Endometrium (tissue), 2 donors: ENCODE measurements at regions not wholly inside any gene's neighbourhood (a gene's known extent, or its start where the extent isn't known, plus 50 kb on each side); places are given as distances from the start of the nearest gene placed in this dataset.
A peak's percentile ranks its signal among the peaks of the same experiment; 100 is the strongest.
"Not testable (repeated sequence)": the region's sequence is repeated elsewhere in the genome, so short reads cannot be mapped to it uniquely, and the experiment has no call there.

Experiments used
- FAIRE-seq: peaks from 2 replicates; lab custom pipeline; 2012; peaks lifted over from hg19 to GRCh38; lab: Jason Lieb, UNC
- donor health status: control.
- donor health status: control.

DNA sequence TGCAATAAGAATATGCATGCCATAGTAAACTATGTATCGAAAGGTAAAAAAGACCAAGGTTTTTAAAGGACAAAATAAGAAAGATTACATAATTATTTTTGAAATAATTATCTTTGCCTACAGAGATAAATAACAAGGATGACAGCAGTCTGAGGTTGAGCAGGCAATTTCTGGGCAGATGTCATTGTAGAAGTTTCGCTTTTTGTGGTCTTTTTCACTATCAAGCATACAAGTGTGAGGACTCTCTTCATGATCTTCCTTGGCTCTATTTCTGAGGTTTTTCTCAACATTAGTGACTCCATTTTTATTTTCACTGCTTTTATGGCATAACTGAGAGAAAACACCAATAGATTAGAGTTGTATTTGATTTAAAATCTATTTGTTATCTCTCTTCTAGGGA is 1337.9 kb upstream of the EPHA6 start:
- no peak for FAIRE-seq

DNA sequence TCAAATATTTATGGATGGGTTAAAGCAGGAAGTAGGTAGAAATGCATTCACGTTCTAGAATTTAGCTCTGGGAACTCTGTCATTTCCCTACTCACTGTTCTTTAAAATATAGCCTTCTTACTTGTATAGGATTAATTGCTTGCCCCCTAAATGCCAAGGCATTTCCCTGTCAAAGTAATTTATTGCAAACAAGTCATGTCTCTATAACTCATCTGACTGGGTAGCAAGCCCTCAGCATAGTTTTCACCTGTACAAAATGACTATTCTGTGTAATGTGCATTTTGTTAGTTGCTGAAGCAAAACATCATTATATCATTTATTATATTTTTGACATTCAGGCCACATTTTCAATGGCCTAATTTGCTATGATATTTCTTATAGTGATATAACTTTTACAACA is 1308.2 kb upstream of the EPHA6 start:
- FAIRE-seq, result no peak

- FAIRE-seq, result no peak
Measured at GRCh38 chr3:95508124-95508523, 1306.3 kb upstream of the EPHA6 start.

- FAIRE-seq, result no peak
Measured at GRCh38 chr3:95511828-95512227, 1302.6 kb upstream of the EPHA6 start.

DNA sequence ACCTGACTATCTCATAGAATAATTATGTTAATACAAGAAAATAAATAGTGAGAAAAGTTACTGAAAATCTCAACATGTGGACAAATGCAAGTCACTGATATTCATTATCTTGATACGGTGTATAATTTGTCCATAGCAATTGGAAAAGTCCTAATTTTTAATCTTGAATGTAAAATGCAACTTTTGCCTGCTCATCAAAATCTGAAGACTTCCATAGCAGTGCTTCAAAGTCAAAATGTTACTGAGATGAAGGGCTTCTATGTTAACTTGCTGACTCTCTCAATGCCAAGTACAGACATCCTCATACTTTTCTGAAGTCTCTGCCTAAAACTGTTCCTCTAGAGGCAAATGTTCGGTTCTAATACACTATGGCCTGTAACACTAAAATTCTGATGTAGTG is 1300.1 kb upstream of the EPHA6 start:
- FAIRE-seq, result no peak

GRCh38 chr3:95521396-95521795 is 1293.0 kb upstream of the EPHA6 start:
- FAIRE-seq, result peak; percentile 15

DNA sequence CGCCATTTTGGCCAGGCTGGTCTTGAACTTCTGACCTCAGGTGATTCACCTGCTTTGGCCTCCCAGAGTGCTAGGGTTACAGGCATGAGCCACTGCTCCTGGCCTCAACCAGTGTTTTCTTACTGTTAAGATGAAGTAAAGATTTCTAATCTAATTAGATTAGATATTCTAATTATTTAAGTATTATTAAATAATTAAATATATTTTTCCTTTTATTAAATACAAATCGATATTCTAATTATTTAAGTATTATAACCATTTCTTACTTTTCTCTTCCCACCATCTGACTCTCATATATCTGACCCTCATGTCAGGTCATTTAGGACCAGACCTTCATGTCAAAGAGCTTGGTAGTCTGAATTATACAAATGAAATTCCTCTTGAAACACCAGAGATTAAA is 1291.9 kb upstream of the EPHA6 start:
- FAIRE-seq, result no peak

- no peak for FAIRE-seq
Measured at GRCh38 chr3:95539950-95540483, 1274.4 kb upstream of the EPHA6 start.

GRCh38 chr3:95565502-95565901 is 1248.9 kb upstream of the EPHA6 start:
- FAIRE-seq, result no peak

GRCh38 chr3:95567346-95567745 is 1247.0 kb upstream of the EPHA6 start:
- FAIRE-seq, result no peak

- no peak for FAIRE-seq
Measured at GRCh38 chr3:95586754-95587153, 1227.6 kb upstream of the EPHA6 start.

DNA sequence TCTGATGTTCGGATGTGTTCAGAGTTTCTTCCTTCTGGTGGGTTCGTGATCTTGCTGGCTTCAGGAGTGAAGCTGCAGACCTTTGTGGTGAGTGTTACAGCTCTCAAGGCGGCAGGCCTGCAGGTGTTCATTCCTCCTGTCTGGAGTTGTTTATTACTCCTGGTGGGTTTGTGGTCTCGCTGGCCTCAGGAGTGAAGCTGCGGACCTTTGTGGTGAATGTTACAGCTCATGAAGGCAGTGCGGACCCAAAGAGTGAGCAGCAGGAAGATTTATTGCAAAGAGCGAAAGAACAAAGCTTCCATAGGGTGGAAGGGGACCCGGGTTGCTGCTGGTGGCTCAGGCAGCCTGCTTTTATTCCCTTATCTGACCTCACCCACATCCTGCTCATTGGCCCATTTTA is 1226.8 kb upstream of the EPHA6 start:
- not testable (repeated sequence) for FAIRE-seq

DNA sequence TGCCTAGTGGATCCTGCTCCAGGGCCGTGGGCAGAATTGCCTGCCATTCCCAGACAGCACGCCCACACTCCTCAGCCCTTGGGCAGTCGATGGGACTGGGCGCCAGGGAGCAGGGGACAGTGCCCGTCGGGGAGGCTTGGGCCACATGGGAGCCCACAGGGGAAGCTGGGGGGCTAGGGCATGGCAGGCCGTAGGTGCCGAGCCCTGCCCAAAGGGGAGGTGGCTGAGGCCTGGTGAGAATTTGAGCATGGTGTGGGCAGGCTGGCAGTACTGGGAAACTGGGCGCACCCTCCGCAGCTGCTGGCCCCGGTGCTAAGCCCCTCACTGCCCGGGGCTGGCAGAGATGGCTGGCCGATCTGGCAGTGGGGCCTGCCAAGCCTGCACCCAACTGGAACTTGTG is 1225.9 kb upstream of the EPHA6 start:
- no peak for FAIRE-seq

- no peak for FAIRE-seq
Measured at GRCh38 chr3:95595416-95596075, 1218.8 kb upstream of the EPHA6 start.

DNA sequence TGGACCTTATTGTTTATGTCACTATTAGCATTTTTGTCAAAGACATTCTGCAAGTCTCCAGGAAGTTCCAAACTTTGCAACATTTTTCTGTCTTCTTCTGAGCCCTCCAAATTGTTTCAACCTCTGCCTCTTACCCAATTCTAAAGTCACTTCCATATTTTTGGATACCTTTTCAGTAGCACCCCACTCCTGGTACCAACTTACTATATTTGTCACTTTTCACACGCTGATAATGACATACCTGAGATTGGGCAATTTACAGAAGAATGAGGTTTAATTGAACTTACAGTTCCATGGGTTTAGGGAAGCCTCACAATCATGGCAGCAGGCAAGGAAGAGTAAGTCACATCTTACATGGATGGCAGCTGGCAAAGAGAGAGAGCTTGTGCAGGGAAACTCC is 1206.5 kb upstream of the EPHA6 start:
- FAIRE-seq, result no peak

DNA sequence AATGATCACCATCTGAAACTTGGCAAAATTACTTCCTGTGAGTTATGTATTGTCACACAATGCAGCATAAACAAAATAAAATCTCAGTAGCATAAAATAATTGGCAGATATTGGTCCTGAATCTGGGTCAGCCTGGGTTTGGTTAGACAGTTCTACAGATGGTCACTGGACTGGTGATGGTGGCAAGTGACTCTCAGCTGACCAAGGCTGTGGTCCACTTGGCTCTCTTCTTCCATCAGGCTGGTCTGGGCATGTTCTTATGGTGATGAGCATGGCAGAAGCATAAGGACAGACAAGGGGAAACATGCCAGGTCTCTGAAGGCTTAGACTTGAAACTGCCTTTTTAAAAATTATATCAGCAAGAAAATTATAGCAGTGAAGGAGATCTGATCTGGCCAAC is 1205.0 kb upstream of the EPHA6 start:
- no peak for FAIRE-seq

DNA sequence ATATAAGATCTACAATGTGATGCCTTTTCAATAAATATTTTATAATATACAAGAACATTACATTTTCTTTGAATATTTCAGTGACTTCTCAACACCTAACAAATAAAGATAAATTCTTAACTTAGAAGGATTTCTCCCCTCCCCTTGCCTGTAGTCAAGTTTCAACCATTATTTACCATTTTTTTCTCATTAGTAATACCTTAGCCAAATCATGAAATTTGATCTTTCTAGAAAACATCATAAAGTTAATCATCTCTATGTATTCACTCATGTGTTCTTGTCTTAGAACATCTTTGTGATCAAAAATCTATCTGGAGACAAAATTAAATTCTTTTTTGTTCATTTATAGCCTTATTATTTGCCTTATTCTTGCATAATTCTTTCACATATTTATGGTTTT is 1201.8 kb upstream of the EPHA6 start:
- FAIRE-seq, result no peak

- FAIRE-seq, result no peak
Measured at GRCh38 chr3:95613993-95614392, 1200.4 kb upstream of the EPHA6 start.

- no peak for FAIRE-seq
Measured at GRCh38 chr3:95615592-95616310, 1198.6 kb upstream of the EPHA6 start.

GRCh38 chr3:95626107-95626506 is 1188.3 kb upstream of the EPHA6 start:
- FAIRE-seq, result no peak

GRCh38 chr3:95627293-95627692 is 1187.1 kb upstream of the EPHA6 start:
- FAIRE-seq, result no peak

DNA sequence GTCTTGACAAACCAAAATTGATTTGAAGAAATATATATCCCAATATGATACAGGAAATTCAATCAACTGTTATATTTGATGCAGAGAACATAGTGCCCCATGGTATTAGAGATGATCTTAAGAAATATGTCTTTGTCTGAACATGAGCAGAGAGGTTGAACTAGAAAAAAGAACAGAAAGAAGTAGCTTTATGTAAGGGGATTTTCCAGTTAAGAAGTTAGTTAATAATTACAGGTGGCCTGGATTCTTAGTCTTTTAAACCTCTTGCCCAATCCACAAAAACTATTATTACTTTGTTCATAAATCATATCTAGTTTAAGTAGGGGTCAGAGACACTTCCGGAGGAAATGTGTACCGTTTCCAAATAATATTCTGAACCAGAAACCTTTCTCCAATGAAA is 1186.7 kb upstream of the EPHA6 start:
- FAIRE-seq, result no peak

GRCh38 chr3:95629802-95630201 is 1184.6 kb upstream of the EPHA6 start:
- FAIRE-seq, result no peak

DNA sequence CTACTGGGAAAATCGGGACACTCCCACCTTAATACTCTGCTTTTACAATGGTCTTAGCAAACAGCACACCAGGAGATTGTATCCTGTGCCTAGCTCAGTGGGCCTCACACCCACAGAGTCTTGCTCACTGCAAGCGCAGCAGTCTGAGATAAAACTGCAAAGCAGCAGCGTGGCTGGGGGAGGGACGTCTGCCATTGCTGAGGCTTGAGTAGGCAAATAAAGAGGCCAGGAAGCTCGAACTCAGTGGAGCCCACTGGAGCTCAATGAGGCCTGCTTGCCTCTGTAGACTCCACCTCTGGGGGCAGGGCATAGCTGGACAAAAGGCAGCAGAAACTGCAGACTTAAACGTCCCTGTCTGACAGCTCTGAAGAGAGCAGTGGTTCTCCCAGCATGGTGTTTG is 1169.1 kb upstream of the EPHA6 start:
- FAIRE-seq, result no peak
